Neural cell (in vitro differentiated cells): ENCODE measurements at regions not wholly inside any gene's neighbourhood (a gene's known extent, or its start where the extent isn't known, plus 50 kb on each side); places are given as distances from the start of the nearest gene placed in this dataset.
A peak's percentile ranks its signal among the peaks of the same experiment; 100 is the strongest.

Experiments used
- CTCF ChIP-seq: fragments of 450-650 bp; IDR thresholded peaks from 2 replicates; pipeline ENCODE4 v1.5.1; 2014; ENCODE audit warnings: antibody characterized with exemption, mild to moderate bottlenecking, moderate library complexity; ENCODE audit not compliant: poor library complexity, severe bottlenecking
- EP300 ChIP-seq: fragments of 450-650 bp; conservative IDR thresholded peaks from 2 replicates; pipeline ENCODE4 v1.6.1; 2014; ENCODE audit warnings: antibody characterized with exemption, mild to moderate bottlenecking, moderate library complexity; ENCODE audit not compliant: poor library complexity, severe bottlenecking
- EZH2 ChIP-seq: fragments of 200-600, 300-800 bp; shearing (Covaris generic), sonication (generic); IDR thresholded peaks from 2 replicates; pipeline ENCODE4 v1.6.1; 2014; ENCODE audit warnings: antibody characterized with exemption, low read length, borderline replicate concordance, mild to moderate bottlenecking; ENCODE audit not compliant: insufficient read depth, poor library complexity, severe bottlenecking
- POLR2AphosphoS5 ChIP-seq: IDR thresholded peaks from 2 replicates; pipeline ENCODE4 v1.6.1; 2012
- REST ChIP-seq: IDR thresholded peaks from 2 replicates; pipeline ENCODE4 v1.6.1; 2012; ENCODE audit warnings: borderline replicate concordance

GRCh38 chr10:111485767-111486166 lies 408.9 kb downstream of the ADRA2A start:
- TF ChIP-seq EZH2 = no peak
- no peak for TF ChIP-seq CTCF
- no peak for TF ChIP-seq EP300
- peak; percentile 48 for TF ChIP-seq POLR2AphosphoS5
- no peak for TF ChIP-seq REST
